Suppressor macrophage treated with lipopolysaccharide for 4 hours (primary cell): ENCODE measurements at regions not wholly inside any gene's neighbourhood (a gene's known extent, or its start where the extent isn't known, plus 50 kb on each side); places are given as distances from the start of the nearest gene placed in this dataset.

Experiments
- DNase-seq: peaks from one replicate; pipeline ENCODE4 v3.0.0-alpha.2; 2020

GRCh38 chr9:13627071-13627470 lies 347.6 kb upstream of the MPDZ start:
- DNase-seq: no peak

DNA sequence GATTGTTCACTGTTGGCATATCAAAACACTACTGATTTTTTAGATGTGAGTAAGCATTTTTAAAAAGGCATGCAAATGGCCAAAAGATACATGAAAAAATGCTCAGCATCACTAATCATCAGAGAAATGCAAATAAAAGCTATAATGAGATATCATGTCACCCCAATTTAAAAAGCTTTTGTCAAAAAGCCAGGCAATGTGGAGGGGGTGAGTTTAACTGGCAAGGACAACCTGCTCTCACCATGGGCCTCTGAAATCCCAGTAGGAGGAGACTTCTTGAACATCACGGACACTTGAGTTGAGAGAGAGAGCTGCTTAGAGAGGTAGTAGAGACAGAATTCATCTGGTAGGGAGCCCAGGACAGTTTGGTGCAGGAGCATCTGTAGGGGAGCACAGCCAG lies 347.1 kb upstream of the MPDZ start:
- no peak for DNase-seq

- no peak for DNase-seq
Measured at GRCh38 chr9:13621872-13622564, 342.5 kb upstream of the MPDZ start.

GRCh38 chr9:13616491-13617035 lies 337.1 kb upstream of the MPDZ start:
- DNase-seq: no peak

DNA sequence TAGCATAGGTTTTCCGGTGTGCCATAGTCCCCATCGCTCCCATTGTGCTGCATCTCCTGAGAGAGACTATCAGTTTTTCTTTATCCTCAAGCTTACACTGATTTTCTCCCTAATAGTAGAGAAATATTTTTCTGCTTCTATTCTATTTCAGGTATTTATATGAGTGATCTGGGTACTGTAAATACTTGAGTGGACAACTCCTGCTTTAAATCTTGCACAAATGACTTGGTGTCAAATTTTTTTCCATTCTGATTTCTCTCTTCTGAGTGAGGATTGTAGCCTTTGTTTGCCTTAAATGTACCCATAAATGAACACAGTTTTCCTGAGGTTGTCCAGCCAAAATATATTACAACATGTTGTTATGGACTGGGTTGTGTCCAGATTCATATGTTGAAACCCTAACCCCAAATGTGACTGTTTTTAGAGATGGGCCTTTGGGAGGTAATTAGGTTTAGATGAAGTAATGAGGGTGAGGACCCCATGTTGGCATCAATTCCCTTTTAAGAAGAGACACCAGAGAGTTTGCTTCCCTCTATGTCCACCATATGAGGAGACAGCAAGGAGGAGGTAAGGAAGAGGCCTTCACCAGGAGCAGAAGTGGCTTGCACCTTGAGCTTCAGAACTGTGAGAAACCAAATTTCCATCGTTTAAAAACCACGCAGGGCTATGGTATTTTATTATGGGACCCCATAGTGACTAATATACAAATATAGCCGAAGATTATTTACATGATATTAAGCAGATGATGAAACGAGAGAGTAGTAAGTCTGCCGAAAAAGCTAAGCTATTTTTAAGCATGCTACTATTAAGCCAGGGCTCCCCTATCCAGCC lies 336.4 kb upstream of the MPDZ start:
- DNase-seq: no peak

- no peak for DNase-seq
Measured at GRCh38 chr9:13614060-13614459, 334.6 kb upstream of the MPDZ start.

GRCh38 chr9:13613296-13613695 lies 333.8 kb upstream of the MPDZ start:
- DNase-seq: no peak

GRCh38 chr9:13608451-13608850 lies 329.0 kb upstream of the MPDZ start:
- no peak for DNase-seq

GRCh38 chr9:13607481-13608441 lies 328.3 kb upstream of the MPDZ start:
- no peak for DNase-seq

- DNase-seq: no peak
Measured at GRCh38 chr9:13606586-13606985, 327.1 kb upstream of the MPDZ start.

DNA sequence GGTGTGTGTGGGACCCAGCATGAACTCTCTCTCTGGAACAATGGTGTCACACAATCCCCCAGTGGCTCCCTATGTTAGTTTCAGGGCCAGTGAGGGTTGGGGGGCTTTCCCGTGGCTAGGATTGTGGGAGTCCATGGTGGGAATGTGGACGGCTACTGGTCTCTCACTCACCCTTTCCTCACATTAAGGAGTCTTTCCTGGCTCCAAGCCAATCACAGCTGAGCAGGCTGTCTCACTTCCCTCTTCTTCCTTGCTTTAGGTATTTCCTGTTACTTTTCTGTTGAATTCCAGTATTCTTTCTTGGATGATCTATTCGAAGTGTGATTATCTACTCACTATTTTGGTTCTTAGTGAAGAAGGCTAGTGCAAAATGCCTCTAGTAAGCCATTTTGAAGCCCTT lies 324.4 kb upstream of the MPDZ start:
- no peak for DNase-seq

DNA sequence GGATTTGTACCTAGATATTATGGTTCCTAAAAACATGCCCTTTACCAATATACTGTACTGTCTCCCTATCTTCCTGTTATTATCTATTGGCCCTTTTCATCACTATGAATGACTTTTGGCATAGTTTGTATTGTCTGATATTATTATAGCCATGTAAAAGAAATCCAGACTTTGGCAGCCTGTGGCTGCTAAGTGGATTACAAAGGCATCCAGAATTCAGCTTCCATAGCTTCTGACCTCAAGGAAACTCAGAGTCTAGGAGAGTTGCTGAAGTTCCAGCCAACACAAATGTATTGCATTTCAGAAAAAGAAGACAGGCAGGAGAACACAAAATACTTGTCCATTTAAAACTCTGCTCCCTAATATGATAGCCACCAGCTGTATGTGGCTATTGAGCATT lies 319.2 kb upstream of the MPDZ start:
- no peak for DNase-seq

GRCh38 chr9:13597427-13597826 lies 317.9 kb upstream of the MPDZ start:
- no peak for DNase-seq

- DNase-seq: no peak
Measured at GRCh38 chr9:13597004-13597403, 317.5 kb upstream of the MPDZ start.

DNA sequence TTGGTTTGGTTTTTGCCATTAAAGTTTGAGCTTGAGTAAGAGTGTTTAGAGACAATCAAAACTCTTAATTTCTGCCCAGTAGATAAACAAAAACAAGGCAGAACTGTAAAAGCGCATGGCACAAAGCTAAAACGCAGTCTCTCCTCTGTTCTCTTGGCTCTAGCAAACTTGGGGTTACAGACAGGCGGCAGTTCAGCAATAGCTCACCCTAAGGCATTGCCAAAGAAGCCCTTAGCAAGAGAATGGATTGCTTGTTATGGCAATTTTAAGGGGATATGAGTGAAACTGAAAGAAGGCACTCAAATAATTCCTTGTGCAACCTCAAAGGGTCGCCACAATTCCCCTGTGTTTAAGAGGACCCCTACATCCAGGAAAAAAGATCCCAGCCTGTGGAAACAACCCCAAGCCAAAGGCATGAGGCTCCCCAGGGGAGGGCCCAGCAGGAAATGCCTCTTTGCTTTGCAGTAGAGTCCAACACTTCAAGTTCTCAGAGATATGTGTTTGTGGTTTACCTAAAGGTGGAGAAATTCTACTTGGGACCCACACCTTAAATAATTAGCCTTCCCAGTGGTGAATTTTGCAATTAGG lies 317.0 kb upstream of the MPDZ start:
- DNase-seq: no peak

GRCh38 chr9:13590996-13591395 lies 311.5 kb upstream of the MPDZ start:
- no peak for DNase-seq

GRCh38 chr9:13589034-13589737 lies 309.7 kb upstream of the MPDZ start:
- no peak for DNase-seq

DNA sequence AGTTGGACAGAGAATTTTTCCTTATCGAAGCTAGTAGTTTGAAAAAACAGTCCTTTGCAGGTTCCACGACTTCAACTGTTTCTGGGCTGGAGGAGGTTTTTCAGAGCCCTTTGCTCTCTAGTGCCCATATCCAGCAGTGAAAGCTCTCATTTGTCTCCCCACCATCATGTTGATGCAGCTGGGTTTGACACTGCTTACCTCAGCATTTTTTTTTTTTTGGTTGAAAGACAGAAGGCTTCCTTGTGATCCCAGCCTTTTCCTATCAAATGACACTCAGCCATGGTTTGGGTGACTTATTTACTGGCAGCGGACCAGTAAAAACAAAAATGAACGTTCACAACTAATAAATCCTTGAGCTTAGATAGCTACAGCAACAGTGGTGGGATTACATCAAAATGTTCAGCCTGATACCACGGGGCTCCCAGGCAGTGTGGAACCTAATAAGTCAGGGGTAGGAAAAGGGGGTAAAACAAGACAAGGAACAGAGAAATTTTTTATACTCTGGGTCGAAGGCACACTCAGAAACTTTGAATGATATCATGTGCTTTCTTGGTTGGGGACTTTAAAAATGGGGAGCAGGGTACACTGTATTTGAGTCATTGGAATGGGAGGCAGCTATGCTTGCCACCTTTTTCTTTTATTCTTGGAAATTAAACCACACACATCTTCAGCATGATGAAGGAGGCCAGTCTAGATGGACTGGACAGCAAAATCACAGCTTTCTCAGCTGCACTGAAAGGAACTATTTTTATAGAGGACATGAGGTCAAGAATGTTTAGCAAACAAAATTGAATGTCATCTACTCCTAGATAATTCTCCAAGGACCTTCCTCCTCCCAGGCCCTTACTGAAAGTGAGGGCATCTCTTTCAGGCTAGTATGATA lies 308.9 kb upstream of the MPDZ start:
- DNase-seq: no peak

DNA sequence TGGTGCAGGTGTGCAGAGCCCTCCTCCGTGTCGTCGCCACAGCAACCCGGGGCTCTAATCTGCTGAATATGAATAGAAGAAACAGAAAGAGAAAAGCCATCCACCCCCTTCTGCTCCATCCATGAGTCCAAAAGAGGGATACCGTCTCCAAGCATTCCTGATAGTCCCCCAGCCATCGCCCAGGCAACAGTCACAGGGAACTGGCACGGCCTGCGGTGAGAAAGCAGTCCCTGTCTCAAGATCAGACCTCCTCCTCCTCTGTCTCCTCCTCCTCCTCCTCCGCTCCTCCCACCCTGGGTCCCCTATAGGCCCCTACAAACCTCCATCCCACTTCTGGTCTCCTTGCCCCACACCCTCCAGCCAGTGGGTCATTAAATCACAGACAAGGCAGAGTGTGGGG lies 308.1 kb upstream of the MPDZ start:
- no peak for DNase-seq

- DNase-seq: no peak
Measured at GRCh38 chr9:13586587-13587374, 307.3 kb upstream of the MPDZ start.
